HG03196 (cell line): ENCODE measurements at regions not wholly inside any gene's neighbourhood (a gene's known extent, or its start where the extent isn't known, plus 50 kb on each side); places are given as distances from the start of the nearest gene placed in this dataset.
"Not testable (repeated sequence)": the region's sequence is repeated elsewhere in the genome, so short reads cannot be mapped to it uniquely, and the experiment has no call there.

ENCODE experiments used
- ATAC-seq: cut with Tn5 transposase; IDR thresholded peaks from one replicate; pipeline ENCODE4 v1.9.1; 2021; ENCODE audit not compliant: unreplicated experiment

- no peak for ATAC-seq
Observed at GRCh38 chr6:164051427-164051826, 636.9 kb downstream of the QKI start.

GRCh38 chr6:164049517-164049988, 635.0 kb downstream of the QKI start:
- no peak for ATAC-seq

GRCh38 chr6:164048840-164049516, 634.5 kb downstream of the QKI start:
- ATAC-seq: no peak

- ATAC-seq: no peak
Observed at GRCh38 chr6:164045082-164045481, 630.6 kb downstream of the QKI start.

- not testable (repeated sequence) for ATAC-seq
Observed at GRCh38 chr6:164043656-164044055, 629.1 kb downstream of the QKI start.

- ATAC-seq: no peak
Observed at GRCh38 chr6:164042212-164042611, 627.7 kb downstream of the QKI start.

- ATAC-seq: no peak
Observed at GRCh38 chr6:164040994-164041393, 626.5 kb downstream of the QKI start.

GRCh38 chr6:164039954-164040375, 625.4 kb downstream of the QKI start:
- ATAC-seq: no peak

- no peak for ATAC-seq
Observed at GRCh38 chr6:164037171-164037870, 622.8 kb downstream of the QKI start.

GRCh38 chr6:164035900-164036485, 621.5 kb downstream of the QKI start:
- ATAC-seq: no peak

- ATAC-seq: no peak
Observed at GRCh38 chr6:164034602-164035140, 620.2 kb downstream of the QKI start.

- no peak for ATAC-seq
Observed at GRCh38 chr6:164025180-164025579, 610.7 kb downstream of the QKI start.

GRCh38 chr6:164023535-164023934, 609.0 kb downstream of the QKI start:
- ATAC-seq: no peak

- no peak for ATAC-seq
Observed at GRCh38 chr6:164022632-164023031, 608.1 kb downstream of the QKI start.

- ATAC-seq: no peak
Observed at GRCh38 chr6:164021589-164022250, 607.2 kb downstream of the QKI start.

GRCh38 chr6:164020142-164020541, 605.6 kb downstream of the QKI start:
- ATAC-seq: no peak

- ATAC-seq: no peak
Observed at GRCh38 chr6:164018133-164018532, 603.6 kb downstream of the QKI start.

- ATAC-seq: no peak
Observed at GRCh38 chr6:164016056-164016455, 601.5 kb downstream of the QKI start.

- ATAC-seq: no peak
Observed at GRCh38 chr6:164015088-164015484, 600.6 kb downstream of the QKI start.

- no peak for ATAC-seq
Observed at GRCh38 chr6:164014346-164015087, 600.0 kb downstream of the QKI start.
